ENCODE measurements at regions not wholly inside any gene's neighbourhood (a gene's known extent, or its start where the extent isn't known, plus 50 kb on each side); places are given as distances from the start of the nearest gene placed in this dataset.
A peak's percentile ranks its signal among the peaks of the same experiment; 100 is the strongest.

DNA sequence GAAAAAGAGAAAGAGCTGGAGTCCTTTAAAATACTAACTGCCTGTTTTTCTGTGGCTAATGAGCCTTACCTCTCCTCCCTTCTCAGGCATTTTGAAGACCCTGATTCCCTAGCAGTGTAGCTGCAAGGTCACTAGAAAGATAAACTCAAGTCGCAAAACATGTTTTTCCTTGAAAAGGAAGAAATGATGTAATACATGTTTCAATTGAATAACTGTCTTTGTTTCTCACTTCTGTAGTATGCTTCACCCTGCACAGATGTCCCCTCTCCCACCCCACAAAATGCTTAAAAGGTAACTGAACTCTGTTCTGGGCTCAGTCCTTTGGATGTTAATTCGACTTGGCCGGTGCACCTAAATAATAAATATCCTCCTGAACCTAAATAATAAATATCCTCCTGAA lies 1350.3 kb downstream of the TMEM121 start:
- no peak for DNase-seq

GRCh38 chr14:106877517-106877916 lies 1351.1 kb downstream of the TMEM121 start:
- DNase-seq = no peak

GRCh38 chr14:106879241-106879640 lies 1352.9 kb downstream of the TMEM121 start:
- DNase-seq = peak; percentile 64 to 69

DNA sequence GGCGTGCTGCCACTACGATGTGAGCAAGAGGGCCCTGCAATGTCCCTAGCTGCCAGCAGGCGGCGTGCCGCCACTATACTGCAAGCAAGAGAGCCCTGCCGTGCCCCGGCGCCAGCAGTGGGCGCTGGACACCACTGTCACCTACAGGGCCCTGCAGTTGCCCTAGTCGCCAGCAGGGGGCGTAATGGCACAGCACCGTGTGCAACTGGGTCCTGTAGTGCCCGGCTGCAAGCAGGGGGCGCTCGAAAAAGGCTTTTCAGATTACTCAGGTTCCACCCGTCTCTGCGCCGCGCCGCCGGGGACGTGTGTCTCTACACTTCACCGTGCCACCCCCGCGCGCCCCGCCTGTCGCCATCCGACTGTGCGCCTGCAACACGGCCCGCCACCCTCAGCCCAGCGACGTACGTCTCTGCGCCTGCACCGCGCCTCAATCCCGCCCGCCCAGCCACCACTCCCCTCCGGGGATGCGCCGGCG lies 1356.9 kb downstream of the TMEM121 start:
- DNase-seq = peak in 1 of 2 donors; percentile 59

Data from stimulated activated CD4-positive, alpha-beta T cell treated with anti-CD3 and anti-CD28 coated beads, Interleukin-2, amount 100 ng/mL, for 48 hours (primary cell).